ENCODE measurements at regions not wholly inside any gene's neighbourhood (a gene's known extent, or its start where the extent isn't known, plus 50 kb on each side); places are given as distances from the start of the nearest gene placed in this dataset.

DNA sequence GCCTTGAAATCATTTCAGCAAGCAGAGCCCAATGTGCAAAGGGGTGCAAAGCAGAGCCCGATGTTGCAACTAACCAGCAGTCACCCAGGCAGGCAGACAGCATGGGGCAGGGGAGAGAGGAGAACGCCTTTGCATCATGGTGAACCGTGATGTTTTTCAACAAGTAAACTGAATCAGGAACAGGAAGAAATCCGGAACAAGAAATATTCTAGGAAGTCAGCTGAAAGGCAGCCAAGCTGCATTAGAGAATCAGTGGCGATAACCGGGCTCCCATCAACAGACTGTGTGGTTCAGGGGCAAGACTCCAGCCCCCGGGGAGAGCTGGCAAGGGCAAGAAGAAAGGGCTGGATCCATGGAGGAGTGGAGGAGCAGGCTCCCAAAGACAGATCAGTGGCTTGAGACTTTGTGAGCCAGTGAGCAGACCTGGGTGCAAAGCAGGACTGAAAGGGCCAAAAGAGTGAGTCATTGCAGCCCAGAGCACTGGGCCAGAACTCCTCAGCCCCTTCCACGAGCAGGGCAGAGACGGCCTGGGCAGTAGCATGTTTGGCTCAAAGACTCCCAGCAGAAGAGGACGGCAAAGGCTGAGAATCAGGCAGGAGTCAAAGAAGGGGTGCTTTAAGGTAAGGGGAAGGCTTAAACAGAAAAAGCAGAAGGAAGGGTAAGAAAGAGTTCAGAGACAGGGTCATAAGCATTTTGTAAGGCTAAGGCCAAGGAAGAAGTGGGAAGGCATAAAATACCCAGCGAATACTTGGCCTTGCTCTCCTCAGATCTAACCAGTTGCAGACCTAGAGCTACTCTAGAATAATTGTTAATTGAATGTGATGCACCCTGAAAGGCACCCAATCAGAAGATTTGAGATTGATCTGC, 155.0 kb downstream of the SETD4 start:
- DNase-seq (no peak), ATAC-seq (no peak)
- Mint-ChIP-seq H3K4me3 (no peak overlapping the region), H3K4me1 (ENCODE audit: low read depth) (no peaks in the 10 kb centered on the region), H3K27me3 (no peaks in the 10 kb centered on the region), H3K9me3 (no peaks in the 10 kb centered on the region), H3K27ac (no peak overlapping the region), H3K36me3 (ENCODE audit: low read depth) (no peaks in the 10 kb centered on the region)
- POLR2A ChIA-PET: no interaction called here
- intact Hi-C loops (cut with micrococcal nuclease): no loop called here
- TF ChIP-seq, protein P1, sequence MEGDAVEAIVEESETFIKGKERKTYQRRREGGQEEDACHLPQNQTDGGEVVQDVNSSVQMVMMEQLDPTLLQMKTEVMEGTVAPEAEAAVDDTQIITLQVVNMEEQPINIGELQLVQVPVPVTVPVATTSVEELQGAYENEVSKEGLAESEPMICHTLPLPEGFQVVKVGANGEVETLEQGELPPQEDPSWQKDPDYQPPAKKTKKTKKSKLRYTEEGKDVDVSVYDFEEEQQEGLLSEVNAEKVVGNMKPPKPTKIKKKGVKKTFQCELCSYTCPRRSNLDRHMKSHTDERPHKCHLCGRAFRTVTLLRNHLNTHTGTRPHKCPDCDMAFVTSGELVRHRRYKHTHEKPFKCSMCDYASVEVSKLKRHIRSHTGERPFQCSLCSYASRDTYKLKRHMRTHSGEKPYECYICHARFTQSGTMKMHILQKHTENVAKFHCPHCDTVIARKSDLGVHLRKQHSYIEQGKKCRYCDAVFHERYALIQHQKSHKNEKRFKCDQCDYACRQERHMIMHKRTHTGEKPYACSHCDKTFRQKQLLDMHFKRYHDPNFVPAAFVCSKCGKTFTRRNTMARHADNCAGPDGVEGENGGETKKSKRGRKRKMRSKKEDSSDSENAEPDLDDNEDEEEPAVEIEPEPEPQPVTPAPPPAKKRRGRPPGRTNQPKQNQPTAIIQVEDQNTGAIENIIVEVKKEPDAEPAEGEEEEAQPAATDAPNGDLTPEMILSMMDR (IDR thresholded peaks at IDR 0.05): no peak
- CTCF ChIA-PET: no interaction called here

DNA sequence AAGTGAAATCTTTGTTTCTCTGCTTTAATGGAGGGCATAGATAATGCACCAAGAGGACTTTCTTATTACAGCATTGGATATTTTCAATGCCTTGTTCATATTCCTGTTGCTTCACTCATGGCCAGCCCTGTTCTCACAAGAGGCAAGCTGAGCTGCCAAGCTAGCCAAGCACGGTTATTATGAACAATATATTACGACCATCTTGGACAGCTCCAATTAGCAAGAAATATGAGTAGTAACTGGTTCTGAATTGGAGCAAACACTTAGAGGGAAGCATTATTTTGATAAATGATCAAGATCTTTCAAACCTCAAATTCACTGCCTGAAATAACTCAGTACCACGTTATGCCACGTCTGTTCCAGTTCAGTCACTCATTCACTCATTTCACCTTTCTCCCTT, 159.8 kb downstream of the SETD4 start:
- no peaks in the 10 kb centered on the region for H3K36me3 Mint-ChIP-seq (ENCODE audit: low read depth)
- no peak overlapping the region for H3K4me3 Mint-ChIP-seq
- ATAC-seq: no peak
- no peaks in the 10 kb centered on the region for H3K9me3 Mint-ChIP-seq
- no peak overlapping the region for H3K27ac Mint-ChIP-seq
- ChIA-PET POLR2A (no interaction called here), CTCF (no interaction called here)
- no peaks in the 10 kb centered on the region for H3K4me1 Mint-ChIP-seq (ENCODE audit: low read depth)
- H3K27me3 Mint-ChIP-seq: peaks cover 3% of the 10 kb centered on the region
- TF ChIP-seq, protein P1 (IDR thresholded peaks at IDR 0.05): no peak
- intact Hi-C loops (cut with micrococcal nuclease): no loop called here
- DNase-seq: no peak

DNA sequence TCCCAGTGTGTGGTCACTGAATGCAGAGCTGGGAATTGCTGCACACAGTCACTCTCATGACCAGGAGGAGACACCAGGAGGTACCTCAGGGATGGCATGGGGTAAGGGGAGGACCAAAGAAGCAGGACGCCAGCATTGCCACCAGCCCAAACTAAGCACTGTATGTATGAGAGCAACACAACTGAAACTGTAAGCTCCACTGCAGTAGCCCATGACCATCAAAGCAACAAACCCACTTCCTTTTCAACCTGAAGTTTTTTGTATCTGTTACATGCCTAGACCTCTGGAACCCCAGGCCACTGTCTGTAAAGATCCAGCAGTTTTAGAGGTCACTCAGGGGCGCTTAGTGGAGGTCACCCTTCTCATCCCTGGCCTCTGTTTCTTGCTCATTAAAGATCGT, 164.3 kb downstream of the SETD4 start:
- no peaks in the 10 kb centered on the region for H3K4me1 Mint-ChIP-seq (ENCODE audit: low read depth)
- POLR2A ChIA-PET: no interaction called here
- CTCF ChIA-PET: interaction anchor here (2.4 kb wide), 1 partner anchor 132 kb away, joined by 6 read pairs; no protein-coding TSS in a partner anchor
- no peak for DNase-seq
- no peak overlapping the region for H3K4me3 Mint-ChIP-seq
- peaks cover 7% of the 10 kb centered on the region for H3K27me3 Mint-ChIP-seq
- no peak for ATAC-seq
- H3K36me3 Mint-ChIP-seq (ENCODE audit: low read depth): no peaks in the 10 kb centered on the region
- TF ChIP-seq, protein P1 (IDR thresholded peaks at IDR 0.05): no peak
- H3K9me3 Mint-ChIP-seq: no peaks in the 10 kb centered on the region
- intact Hi-C loops (cut with micrococcal nuclease): no loop called here
- no peak overlapping the region for H3K27ac Mint-ChIP-seq

DNA sequence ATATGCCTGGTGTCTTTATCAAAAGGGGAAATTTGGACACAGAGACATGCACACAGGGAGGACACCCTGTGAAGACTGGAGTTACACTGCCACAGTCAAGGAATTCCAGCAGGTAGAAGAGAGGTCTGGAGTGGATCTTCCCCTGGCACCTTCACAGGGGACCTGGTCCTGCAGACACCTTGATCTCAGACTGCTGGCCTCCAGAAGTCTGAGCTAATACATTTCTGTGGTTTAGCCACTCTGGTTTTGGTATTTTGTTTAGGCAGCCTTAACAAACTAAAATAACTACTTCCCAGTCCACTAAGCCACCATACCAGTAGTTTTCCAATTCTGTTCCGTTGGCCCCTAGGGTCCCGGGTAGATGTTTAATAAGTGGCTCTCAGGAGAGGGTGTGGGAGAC, 164.7 kb downstream of the SETD4 start:
- H3K9me3 Mint-ChIP-seq: no peaks in the 10 kb centered on the region
- peaks cover 7% of the 10 kb centered on the region for H3K27me3 Mint-ChIP-seq
- intact Hi-C loops (cut with micrococcal nuclease): no loop called here
- no peaks in the 10 kb centered on the region for H3K36me3 Mint-ChIP-seq (ENCODE audit: low read depth)
- DNase-seq (no peak), ATAC-seq (no peak)
- no peaks in the 10 kb centered on the region for H3K4me1 Mint-ChIP-seq (ENCODE audit: low read depth)
- no peak overlapping the region for H3K27ac Mint-ChIP-seq
- ChIA-PET CTCF (interaction anchor here (2.4 kb wide), 1 partner anchor 132 kb away, joined by 6 read pairs; no protein-coding TSS in a partner anchor), POLR2A (no interaction called here)
- TF ChIP-seq, protein P1 (IDR thresholded peaks at IDR 0.05): no peak
- no peak overlapping the region for H3K4me3 Mint-ChIP-seq

DNA sequence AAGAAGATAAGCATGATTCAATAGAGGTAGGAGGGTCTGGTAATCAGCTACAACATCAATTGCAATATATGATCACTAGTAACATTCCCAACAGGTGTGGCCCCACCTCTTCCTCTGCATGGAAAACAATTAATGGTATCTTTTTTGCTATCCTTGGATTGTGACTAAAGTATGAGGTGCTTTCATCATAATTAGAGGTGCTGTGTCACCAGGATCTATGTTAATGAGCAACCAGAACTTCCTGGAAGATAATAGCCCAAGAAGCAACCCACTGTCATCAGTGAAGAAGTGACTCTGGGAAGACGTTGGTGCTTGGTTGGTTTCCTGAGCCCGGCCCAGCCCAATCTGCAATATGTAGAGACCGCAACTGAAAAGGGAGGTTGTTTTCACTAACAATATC, 167.2 kb downstream of the SETD4 start:
- no peaks in the 10 kb centered on the region for H3K36me3 Mint-ChIP-seq (ENCODE audit: low read depth)
- ATAC-seq (no peak), DNase-seq (no peak)
- no peaks in the 10 kb centered on the region for H3K9me3 Mint-ChIP-seq
- CTCF ChIA-PET: no interaction called here
- H3K27ac Mint-ChIP-seq: no peak overlapping the region
- TF ChIP-seq, protein P1 (IDR thresholded peaks at IDR 0.05): no peak
- POLR2A ChIA-PET: interaction anchor here (0.8 kb wide), 1 partner anchor 20 kb away, joined by 3 read pairs; no protein-coding TSS in a partner anchor
- intact Hi-C loops (cut with micrococcal nuclease): no loop called here
- H3K27me3 Mint-ChIP-seq: peaks cover 4% of the 10 kb centered on the region
- H3K4me1 Mint-ChIP-seq (ENCODE audit: low read depth): no peaks in the 10 kb centered on the region
- no peak overlapping the region for H3K4me3 Mint-ChIP-seq

Measured in activated CD8-positive, alpha-beta T cell treated with anti-CD3 and anti-CD28 coated beads for 36 hours (primary cell).